HEK293 (cell line): ENCODE measurements at regions not wholly inside any gene's neighbourhood (a gene's known extent, or its start where the extent isn't known, plus 50 kb on each side); places are given as distances from the start of the nearest gene placed in this dataset.
"Not testable (repeated sequence)": the region's sequence is repeated elsewhere in the genome, so short reads cannot be mapped to it uniquely, and the experiment has no call there.

ENCODE experiments used
- CTCF ChIA-PET: fragments of 350-600 bp; formaldehyde crosslinking; extraction: SDS; loops from one replicate; lab custom pipeline; 2021; ENCODE audit warnings: antibody characterized with exemption; lab: Yijun Ruan, JAX
- POLR2A ChIA-PET: fragments of 300-600 bp; formaldehyde crosslinking; extraction: SDS; loops from one replicate; lab custom pipeline; 2020; ENCODE audit warnings: antibody characterized with exemption, inconsistent platforms; lab: Yijun Ruan, JAX
- H3K27ac ChIP-seq: fragments of 200-500 bp; sonication (Bioruptor generic); 2 replicates; pipeline ENCODE4 v1.5.1; 2014; ENCODE audit warnings: low read depth, low read length, control low read depth, inconsistent platforms; ENCODE audit errors: extremely low read depth
- H3K36me3 ChIP-seq, 2 experiments: fragments of 200-500 bp in 1 of 2; sonication (Bioruptor generic) in 1 of 2; 1 replicate in 1 of 2; 2 replicates in 1 of 2; pipeline ENCODE4 v1.5.1; 2014 to 2017; ENCODE audit warnings: inconsistent platforms in 2 of 2, low read length in 2 of 2; ENCODE audit not compliant: control insufficient read depth in 2 of 2, insufficient read depth in 1 of 2
- H3K4me1 ChIP-seq: fragments of 200-500 bp; sonication (Bioruptor generic); 2 replicates; pipeline ENCODE4 v1.5.1; 2014; ENCODE audit warnings: mild to moderate bottlenecking, low read length, inconsistent platforms; ENCODE audit not compliant: control insufficient read depth, insufficient read depth
- H3K4me3 ChIP-seq: 2 replicates; pipeline ENCODE4 v1.5.1; 2011; ENCODE audit warnings: low read depth, mild to moderate bottlenecking, control low read depth, low read length, moderate library complexity
- H3K9me3 ChIP-seq: fragments of 200-500 bp; sonication (Bioruptor generic); 2 replicates; pipeline ENCODE4 v1.5.1; 2014; ENCODE audit warnings: low read depth, low read length, inconsistent platforms; ENCODE audit not compliant: control insufficient read depth, insufficient read depth
- EGR2 ChIP-seq: fragments of 450-650 bp; formaldehyde crosslinking; IDR thresholded peaks from 2 replicates; pipeline ENCODE4 v1.5.1; 2016; ENCODE audit warnings: low read depth, missing biosample characterization, missing genetic modification characterization
- TF ChIP-seq, protein P1 (sequence below): fragments of 450-650 bp; formaldehyde crosslinking; IDR thresholded peaks from 2 replicates; pipeline ENCODE4 v1.5.1; 2016; ENCODE audit warnings: missing biosample characterization, missing genetic modification characterization

DNA sequence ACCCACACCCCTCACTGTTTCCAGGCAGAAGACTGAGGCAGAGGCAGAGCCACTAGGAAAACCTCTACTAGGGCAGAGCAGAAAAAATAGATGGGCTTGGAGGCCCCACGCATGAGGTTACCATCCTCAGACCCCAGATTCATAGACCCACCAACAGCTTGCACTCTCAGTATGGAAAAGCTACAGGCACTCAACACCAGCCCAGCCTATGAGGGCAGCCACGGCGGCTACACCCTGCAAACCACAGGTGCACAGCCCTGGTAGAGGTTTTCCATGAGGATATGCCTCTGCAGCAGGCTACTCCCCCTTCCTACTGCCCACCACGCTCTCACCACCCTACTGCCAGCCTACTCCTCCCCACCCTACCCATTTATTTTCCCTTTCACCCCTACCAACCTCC lies 235.1 kb downstream of the CWH43 start:
- POLR2A ChIA-PET = no interaction called here

DNA sequence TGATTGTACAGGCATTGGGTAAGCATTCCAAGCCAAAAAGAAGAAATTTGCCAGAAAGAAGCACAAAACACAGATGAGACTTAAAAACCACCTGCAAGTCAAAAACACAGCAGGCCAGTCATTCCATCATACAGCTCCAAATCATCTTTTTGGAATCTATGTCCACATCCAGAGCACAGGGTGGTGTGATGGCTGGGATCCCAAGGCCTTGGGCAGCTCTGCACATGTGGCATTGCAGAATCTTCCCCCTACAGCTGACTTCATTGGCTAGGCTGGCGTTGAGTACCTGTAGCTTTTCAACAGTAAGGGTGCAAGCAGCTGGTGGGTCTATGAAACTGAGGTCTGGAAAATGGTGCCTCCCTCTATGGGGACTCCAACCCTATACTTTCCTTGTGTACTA lies 236.7 kb downstream of the CWH43 start:
- H3K4me1 ChIP-seq, H3K4me3 ChIP-seq, H3K27ac ChIP-seq, CTCF ChIA-PET, H3K9me3 ChIP-seq, H3K36me3 ChIP-seq, POLR2A ChIA-PET: not testable (repeated sequence)

More for the DNA sequence above, 235.1 kb downstream of the CWH43 start:
- Histone ChIP-seq H3K9me3 (no peaks in the 10 kb centered on the region), H3K4me3 (no peak overlapping the region), H3K27ac (no peak overlapping the region)
- CTCF ChIA-PET = no interaction called here
- TF ChIP-seq, protein P1, sequence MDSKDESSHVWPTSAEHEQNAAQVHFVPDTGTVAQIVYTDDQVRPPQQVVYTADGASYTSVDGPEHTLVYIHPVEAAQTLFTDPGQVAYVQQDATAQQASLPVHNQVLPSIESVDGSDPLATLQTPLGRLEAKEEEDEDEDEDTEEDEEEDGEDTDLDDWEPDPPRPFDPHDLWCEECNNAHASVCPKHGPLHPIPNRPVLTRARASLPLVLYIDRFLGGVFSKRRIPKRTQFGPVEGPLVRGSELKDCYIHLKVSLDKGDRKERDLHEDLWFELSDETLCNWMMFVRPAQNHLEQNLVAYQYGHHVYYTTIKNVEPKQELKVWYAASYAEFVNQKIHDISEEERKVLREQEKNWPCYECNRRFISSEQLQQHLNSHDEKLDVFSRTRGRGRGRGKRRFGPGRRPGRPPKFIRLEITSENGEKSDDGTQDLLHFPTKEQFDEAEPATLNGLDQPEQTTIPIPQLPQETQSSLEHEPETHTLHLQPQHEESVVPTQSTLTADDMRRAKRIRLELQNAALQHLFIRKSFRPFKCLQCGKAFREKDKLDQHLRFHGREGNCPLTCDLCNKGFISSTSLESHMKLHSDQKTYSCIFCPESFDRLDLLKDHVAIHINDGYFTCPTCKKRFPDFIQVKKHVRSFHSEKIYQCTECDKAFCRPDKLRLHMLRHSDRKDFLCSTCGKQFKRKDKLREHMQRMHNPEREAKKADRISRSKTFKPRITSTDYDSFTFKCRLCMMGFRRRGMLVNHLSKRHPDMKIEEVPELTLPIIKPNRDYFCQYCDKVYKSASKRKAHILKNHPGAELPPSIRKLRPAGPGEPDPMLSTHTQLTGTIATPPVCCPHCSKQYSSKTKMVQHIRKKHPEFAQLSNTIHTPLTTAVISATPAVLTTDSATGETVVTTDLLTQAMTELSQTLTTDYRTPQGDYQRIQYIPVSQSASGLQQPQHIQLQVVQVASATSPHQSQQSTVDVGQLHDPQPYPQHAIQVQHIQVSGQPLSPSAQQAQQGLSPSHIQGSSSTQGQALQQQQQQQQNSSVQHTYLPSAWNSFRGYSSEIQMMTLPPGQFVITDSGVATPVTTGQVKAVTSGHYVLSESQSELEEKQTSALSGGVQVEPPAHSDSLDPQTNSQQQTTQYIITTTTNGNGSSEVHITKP = no peak
- TF ChIP-seq EGR2 = 0 out of 2 replicates have a peak, but pooled peaks have one; percentile 18
- TF ChIP-seq, all 188 proteins: peak for 1
- no peaks in the 10 kb centered on the region for H3K4me1 ChIP-seq
- no peaks in the 10 kb centered on the region for H3K36me3 ChIP-seq

DNA sequence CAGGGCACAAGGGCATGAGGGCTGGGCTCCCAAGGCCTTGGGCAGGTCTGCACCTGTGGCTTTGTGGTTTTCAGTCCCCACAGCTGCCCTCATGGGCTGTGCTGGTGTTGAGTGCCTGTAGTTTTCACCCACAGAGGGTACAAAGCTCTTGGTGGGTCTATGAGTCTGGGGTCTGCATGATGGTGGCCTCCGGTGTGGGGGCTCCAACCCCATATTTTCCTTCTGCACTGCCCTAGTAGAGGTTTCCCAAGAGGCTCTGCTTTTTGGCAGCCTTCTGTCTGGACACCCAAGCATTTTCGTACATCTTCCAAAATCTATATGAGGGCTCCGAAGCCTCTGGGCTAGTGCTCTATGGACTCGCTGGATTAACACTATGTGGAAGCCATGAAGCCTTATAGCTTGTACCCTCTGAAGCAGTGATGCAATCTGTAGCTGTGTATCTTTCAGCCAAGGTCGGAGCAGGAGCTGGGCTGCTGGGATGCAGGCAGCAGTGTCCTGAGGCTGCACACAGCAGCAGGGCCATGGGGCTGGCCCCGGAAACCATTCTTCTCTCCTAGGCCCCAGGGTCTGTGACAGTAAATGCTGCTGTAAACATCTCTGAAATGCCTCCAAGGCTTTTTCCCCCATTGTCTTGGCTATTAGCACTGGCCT lies 240.3 kb downstream of the CWH43 start:
- H3K9me3 ChIP-seq, CTCF ChIA-PET, POLR2A ChIA-PET, H3K36me3 ChIP-seq, H3K4me1 ChIP-seq, H3K4me3 ChIP-seq, H3K27ac ChIP-seq: not testable (repeated sequence)

DNA sequence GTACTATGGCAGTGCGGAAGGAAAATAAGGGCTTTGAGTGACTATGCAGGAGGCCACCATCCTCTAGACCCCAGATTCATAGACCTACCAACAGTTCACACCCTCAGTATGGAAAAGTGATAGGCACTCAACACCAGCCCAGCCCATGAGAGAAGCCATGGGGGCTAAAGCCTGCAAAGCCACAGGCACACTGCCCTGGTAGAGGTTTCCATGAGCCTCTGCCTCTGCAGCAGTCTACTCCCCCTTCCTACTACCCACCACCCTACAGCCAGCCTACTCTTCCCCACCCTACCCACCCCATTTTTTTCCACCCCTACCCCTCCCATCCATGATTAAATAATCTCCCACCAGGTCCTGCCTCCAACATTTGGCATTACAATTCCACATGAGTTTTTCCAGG lies 241.9 kb downstream of the CWH43 start:
- H3K36me3 ChIP-seq, H3K4me1 ChIP-seq, H3K9me3 ChIP-seq, H3K27ac ChIP-seq, CTCF ChIA-PET, H3K4me3 ChIP-seq, POLR2A ChIA-PET: not testable (repeated sequence)

DNA sequence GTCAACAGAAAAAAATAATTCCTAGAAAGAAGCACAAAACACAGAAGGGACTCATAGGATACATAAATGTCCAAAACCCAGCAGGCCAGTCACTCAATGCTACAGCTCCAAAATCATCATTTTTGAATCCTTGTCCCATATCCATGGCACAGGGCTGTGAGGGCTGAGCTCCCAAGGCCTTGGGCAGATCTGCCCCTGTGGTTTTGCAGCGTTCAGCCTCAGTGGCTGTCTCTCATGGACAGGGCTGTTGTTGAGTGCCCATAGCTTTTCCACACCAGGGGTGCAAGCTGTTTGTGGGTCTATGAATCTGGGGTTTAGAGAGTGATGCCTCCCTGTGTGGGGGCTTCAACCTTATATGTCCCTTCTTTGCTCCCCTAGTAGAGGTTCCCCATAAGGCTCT lies 243.2 kb downstream of the CWH43 start:
- POLR2A ChIA-PET, H3K9me3 ChIP-seq, H3K36me3 ChIP-seq, H3K27ac ChIP-seq, H3K4me3 ChIP-seq, CTCF ChIA-PET, H3K4me1 ChIP-seq: not testable (repeated sequence)

DNA sequence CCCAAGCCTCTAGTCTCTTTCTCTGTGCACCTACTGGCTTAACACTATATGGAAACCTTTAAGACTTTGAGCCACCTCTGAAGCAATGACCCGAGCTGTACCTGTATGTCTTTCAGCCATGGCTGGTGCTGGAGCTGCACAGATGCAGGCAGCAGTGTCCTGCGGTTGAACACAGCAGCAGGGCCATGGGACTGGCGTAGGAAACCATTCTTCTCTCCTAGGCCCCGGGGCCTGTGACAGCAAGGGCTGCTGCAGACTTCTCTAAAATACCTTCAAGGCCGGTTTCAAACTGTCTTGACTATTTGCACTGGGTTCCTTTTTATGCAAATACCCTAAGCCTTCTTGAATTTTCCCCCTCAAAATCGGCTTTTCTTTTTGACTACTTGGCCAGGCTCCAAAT lies 243.6 kb downstream of the CWH43 start:
- POLR2A ChIA-PET, H3K27ac ChIP-seq, H3K36me3 ChIP-seq, H3K4me1 ChIP-seq, H3K4me3 ChIP-seq, CTCF ChIA-PET, H3K9me3 ChIP-seq: not testable (repeated sequence)

DNA sequence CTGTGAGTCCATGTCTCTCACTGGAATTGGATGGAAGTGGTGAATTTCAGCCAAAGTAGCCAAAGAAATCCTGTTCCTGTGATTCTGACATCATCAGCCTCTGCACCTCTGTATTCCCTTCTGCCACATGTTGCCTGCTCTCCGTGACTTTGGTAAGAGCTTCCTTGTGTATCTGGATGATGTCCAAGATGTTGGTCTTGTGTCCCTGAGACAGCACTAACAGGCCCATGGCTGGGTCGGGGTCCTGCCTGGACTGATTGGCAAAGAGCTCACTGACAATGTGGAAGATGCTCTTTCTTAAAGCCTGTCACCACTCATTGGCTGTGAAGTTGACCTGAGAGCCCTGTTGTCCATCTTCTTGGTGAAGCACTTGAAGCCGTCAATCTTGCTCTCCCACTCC lies 247.3 kb downstream of the CWH43 start:
- H3K27ac ChIP-seq, POLR2A ChIA-PET, CTCF ChIA-PET: not testable (repeated sequence)

DNA sequence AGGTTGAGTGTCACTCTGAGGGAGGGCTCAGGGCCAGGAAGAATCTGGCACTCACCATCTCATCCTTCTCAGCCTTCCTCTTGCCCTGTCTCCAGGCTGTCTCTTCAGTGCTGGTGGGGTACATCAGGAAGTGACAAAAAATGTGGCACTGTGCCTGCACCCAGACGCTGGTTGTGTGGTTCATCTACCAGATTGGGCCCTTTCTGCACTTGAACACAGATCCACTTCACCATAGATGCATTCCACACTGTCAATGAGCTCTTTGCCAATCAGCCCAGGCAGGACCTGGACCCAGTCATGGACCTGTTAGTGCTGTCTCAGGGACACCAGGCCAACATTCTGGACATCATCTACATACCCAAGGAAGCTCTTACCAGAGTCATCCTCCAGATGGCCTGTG lies 247.7 kb downstream of the CWH43 start:
- POLR2A ChIA-PET = not testable (repeated sequence)

More for the DNA sequence above, 247.3 kb downstream of the CWH43 start:
- not testable (repeated sequence) for H3K9me3 ChIP-seq, H3K36me3 ChIP-seq, H3K4me3 ChIP-seq, H3K4me1 ChIP-seq

DNA sequence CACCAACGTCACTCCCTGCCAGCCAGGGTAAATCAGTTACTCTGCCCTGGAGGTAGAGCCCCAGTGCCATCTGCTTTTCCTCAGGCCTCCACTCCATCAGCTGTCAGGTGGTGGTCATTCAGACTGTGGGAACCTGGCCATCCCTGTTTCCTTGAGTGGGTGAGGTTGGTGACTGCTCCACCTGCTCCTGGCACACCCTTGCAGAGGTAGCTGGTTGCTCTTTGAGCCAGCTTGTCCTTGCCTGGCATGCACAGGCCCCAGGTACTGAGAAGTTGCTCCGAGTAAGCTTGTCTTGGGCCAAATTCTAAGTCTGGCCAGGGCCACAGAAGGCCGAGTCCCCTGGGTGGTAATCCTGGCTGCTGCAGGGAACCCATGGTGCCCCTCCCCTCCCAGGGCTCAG lies 248.3 kb downstream of the CWH43 start:
- POLR2A ChIA-PET, H3K4me3 ChIP-seq, H3K4me1 ChIP-seq, H3K36me3 ChIP-seq, CTCF ChIA-PET, H3K9me3 ChIP-seq, H3K27ac ChIP-seq: not testable (repeated sequence)

More for the DNA sequence above, 247.7 kb downstream of the CWH43 start:
- H3K4me3 ChIP-seq, CTCF ChIA-PET, H3K36me3 ChIP-seq, H3K9me3 ChIP-seq, H3K27ac ChIP-seq, H3K4me1 ChIP-seq: not testable (repeated sequence)
